ENCODE measurements at regions not wholly inside any gene's neighbourhood (a gene's known extent, or its start where the extent isn't known, plus 50 kb on each side); places are given as distances from the start of the nearest gene placed in this dataset.

DNA sequence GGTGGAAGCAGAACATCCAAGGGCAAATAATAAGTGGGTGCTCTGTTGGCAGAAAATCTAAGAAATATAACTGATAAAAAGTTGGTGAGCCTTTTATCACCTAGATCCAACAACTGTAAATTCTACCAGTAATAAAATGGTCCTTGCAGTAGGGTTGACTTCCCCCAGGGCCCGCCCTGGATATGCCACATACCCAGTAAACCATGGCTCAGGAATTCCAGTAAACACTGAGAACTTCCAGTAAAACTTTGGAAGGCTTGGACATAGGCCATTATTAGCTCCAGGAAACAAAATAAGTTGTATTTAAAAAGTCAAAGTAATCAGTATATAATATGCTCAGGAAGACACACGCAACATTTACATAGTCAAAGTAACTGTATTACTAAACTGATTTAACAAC lies 402.2 kb downstream of the BCAT1 start:
- Histone ChIP-seq H2AFZ (ENCODE audit: low read length) (no peak overlapping the region), H3K9ac (ENCODE audit: low read length) (no peak overlapping the region), H3K36me3 (ENCODE audit: low read depth, low read length) (no peaks in the 10 kb centered on the region), H4K20me1 (ENCODE audit: low read length) (no peaks in the 10 kb centered on the region), H3K4me1 (ENCODE audit: insufficient read depth, low read length) (no peaks in the 10 kb centered on the region), H3K9me2 (replicated peaks; ENCODE audit: low read length) (no peaks in the 10 kb centered on the region), H3K79me2 (ENCODE audit: low read length) (no peaks in the 10 kb centered on the region), H3K4me2 (ENCODE audit: low read length) (no peak overlapping the region), H3K9me3 (ENCODE audit: low read length) (no peaks in the 10 kb centered on the region), H3K27me3 (ENCODE audit: low read length) (peaks cover 4% of the 10 kb centered on the region; the same call in 1 of the 2 replicates), H3K27ac (ENCODE audit: low read length) (no peak overlapping the region), H3F3A (ENCODE audit: low read length, unreplicated experiment) (no peaks in the 10 kb centered on the region), H3K4me3 (ENCODE audit: low read length) (no peak overlapping the region)
- DNase-seq (no peak), ATAC-seq (no peak)
- BruUV-seq (replicated peaks), result no TSS peak
- intact Hi-C loops (cut with micrococcal nuclease), result no loop called here
- CTCF ChIA-PET, result no interaction called here
- TF ChIP-seq EZH2 (IDR thresholded peaks at IDR 0.05; ENCODE audit: low read length, unreplicated experiment) (no peak), EZH2phosphoT487 (IDR thresholded peaks at IDR 0.05; ENCODE audit: borderline replicate concordance, low read length) (no peak)
- TF ChIP-seq, protein P1, sequence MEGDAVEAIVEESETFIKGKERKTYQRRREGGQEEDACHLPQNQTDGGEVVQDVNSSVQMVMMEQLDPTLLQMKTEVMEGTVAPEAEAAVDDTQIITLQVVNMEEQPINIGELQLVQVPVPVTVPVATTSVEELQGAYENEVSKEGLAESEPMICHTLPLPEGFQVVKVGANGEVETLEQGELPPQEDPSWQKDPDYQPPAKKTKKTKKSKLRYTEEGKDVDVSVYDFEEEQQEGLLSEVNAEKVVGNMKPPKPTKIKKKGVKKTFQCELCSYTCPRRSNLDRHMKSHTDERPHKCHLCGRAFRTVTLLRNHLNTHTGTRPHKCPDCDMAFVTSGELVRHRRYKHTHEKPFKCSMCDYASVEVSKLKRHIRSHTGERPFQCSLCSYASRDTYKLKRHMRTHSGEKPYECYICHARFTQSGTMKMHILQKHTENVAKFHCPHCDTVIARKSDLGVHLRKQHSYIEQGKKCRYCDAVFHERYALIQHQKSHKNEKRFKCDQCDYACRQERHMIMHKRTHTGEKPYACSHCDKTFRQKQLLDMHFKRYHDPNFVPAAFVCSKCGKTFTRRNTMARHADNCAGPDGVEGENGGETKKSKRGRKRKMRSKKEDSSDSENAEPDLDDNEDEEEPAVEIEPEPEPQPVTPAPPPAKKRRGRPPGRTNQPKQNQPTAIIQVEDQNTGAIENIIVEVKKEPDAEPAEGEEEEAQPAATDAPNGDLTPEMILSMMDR (conservative IDR thresholded peaks at IDR 0.05; ENCODE audit: low read depth, low read length), result no peak
- POLR2A ChIA-PET (ENCODE audit: unreplicated experiment), result no interaction called here

DNA sequence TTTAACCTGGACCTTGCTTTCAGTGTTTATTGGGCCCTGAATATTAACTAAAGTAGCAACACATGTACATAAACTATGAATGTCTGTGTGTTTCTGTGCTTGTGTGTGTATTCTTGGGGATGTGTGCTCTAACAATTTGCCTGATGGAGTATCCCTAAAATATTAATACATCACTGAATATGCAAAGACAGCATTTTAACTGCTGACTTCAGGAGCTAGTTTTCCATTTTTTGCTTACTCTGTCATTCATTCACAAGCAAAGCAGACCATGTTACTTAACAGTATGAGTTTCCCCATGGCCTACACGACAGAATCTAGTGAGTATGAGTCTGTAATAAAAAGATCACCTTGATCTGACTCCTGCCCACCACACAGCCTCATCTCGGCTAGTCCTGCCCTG lies 402.8 kb downstream of the BCAT1 start:
- TF ChIP-seq EZH2phosphoT487 (IDR thresholded peaks at IDR 0.05; ENCODE audit: borderline replicate concordance, low read length) (no peak), EZH2 (IDR thresholded peaks at IDR 0.05; ENCODE audit: low read length, unreplicated experiment) (no peak)
- TF ChIP-seq, protein P1 (conservative IDR thresholded peaks at IDR 0.05; ENCODE audit: low read depth, low read length), result no peak
- CTCF ChIA-PET, result no interaction called here
- H2AFZ ChIP-seq (ENCODE audit: low read length), result no peak overlapping the region

DNA sequence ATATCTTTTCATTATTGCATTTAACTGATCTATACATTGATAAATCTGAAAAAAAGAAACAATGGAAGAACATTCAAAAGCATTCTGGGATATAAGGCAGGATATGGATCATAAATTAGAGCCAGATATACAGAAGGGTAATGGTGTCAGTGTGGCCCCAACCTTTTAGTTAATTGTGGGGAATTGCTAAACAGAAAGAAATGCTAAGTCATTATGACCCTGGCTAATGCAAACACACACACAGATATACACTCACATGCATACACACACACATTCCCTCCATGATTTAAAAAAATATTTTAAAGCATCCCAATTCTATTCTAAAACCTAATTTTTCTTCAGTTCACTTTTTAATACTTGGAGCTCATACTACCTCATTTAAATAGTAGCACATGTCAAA lies 404.5 kb downstream of the BCAT1 start:
- intact Hi-C loops (cut with micrococcal nuclease), result loop anchor here (5.0 kb wide), 1 partner anchor 53 kb away; no protein-coding TSS in a partner anchor
- H3K27me3 ChIP-seq (ENCODE audit: low read length), result peaks cover 4% of the 10 kb centered on the region; the same call in 1 of the 2 replicates
- no peak for ATAC-seq
- no peaks in the 10 kb centered on the region for H3K79me2 ChIP-seq (ENCODE audit: low read length)
- no peak overlapping the region for H2AFZ ChIP-seq (ENCODE audit: low read length)
- H3K9me2 ChIP-seq (replicated peaks; ENCODE audit: low read length), result no peaks in the 10 kb centered on the region
- CTCF ChIA-PET, result no interaction called here
- H3K27ac ChIP-seq (ENCODE audit: low read length), result no peak overlapping the region
- TF ChIP-seq, protein P1 (conservative IDR thresholded peaks at IDR 0.05; ENCODE audit: low read depth, low read length), result no peak
- TF ChIP-seq EZH2 (IDR thresholded peaks at IDR 0.05; ENCODE audit: low read length, unreplicated experiment) (no peak), EZH2phosphoT487 (IDR thresholded peaks at IDR 0.05; ENCODE audit: borderline replicate concordance, low read length) (no peak)
- no peak for DNase-seq
- H3K4me1 ChIP-seq (ENCODE audit: insufficient read depth, low read length), result no peaks in the 10 kb centered on the region
- H3K9ac ChIP-seq (ENCODE audit: low read length), result no peak overlapping the region
- H3K9me3 ChIP-seq (ENCODE audit: low read length), result no peaks in the 10 kb centered on the region
- BruUV-seq (replicated peaks), result no TSS peak
- no peaks in the 10 kb centered on the region for H3K36me3 ChIP-seq (ENCODE audit: low read depth, low read length)
- H3K4me3 ChIP-seq (ENCODE audit: low read length), result no peak overlapping the region
- H4K20me1 ChIP-seq (ENCODE audit: low read length), result no peaks in the 10 kb centered on the region
- no peaks in the 10 kb centered on the region for H3F3A ChIP-seq (ENCODE audit: low read length, unreplicated experiment)
- POLR2A ChIA-PET (ENCODE audit: unreplicated experiment), result interaction anchor here (0.7 kb wide), 1 partner anchor 15 kb away, joined by 3 read pairs; no protein-coding TSS in a partner anchor
- no peak overlapping the region for H3K4me2 ChIP-seq (ENCODE audit: low read length)

More for the DNA sequence above, 402.8 kb downstream of the BCAT1 start:
- no peak overlapping the region for H3K4me2 ChIP-seq (ENCODE audit: low read length)
- H3K4me1 ChIP-seq (ENCODE audit: insufficient read depth, low read length), result no peaks in the 10 kb centered on the region
- no peak overlapping the region for H3K4me3 ChIP-seq (ENCODE audit: low read length)
- POLR2A ChIA-PET (ENCODE audit: unreplicated experiment), result no interaction called here
- H3K36me3 ChIP-seq (ENCODE audit: low read depth, low read length), result no peaks in the 10 kb centered on the region
- no peaks in the 10 kb centered on the region for H3K9me2 ChIP-seq (replicated peaks; ENCODE audit: low read length)
- no peaks in the 10 kb centered on the region for H3F3A ChIP-seq (ENCODE audit: low read length, unreplicated experiment)
- no TSS peak for BruUV-seq (replicated peaks)
- no peaks in the 10 kb centered on the region for H3K79me2 ChIP-seq (ENCODE audit: low read length)
- no peaks in the 10 kb centered on the region for H3K9me3 ChIP-seq (ENCODE audit: low read length)
- intact Hi-C loops (cut with micrococcal nuclease), result no loop called here
- no peak for ATAC-seq
- H3K27me3 ChIP-seq (ENCODE audit: low read length), result peaks cover 4% of the 10 kb centered on the region; the same call in 1 of the 2 replicates
- no peak overlapping the region for H3K9ac ChIP-seq (ENCODE audit: low read length)
- no peaks in the 10 kb centered on the region for H4K20me1 ChIP-seq (ENCODE audit: low read length)
- DNase-seq, result no peak
- H3K27ac ChIP-seq (ENCODE audit: low read length), result no peak overlapping the region

Measured in PC-3 (cell line).